ENCODE measurements at regions not wholly inside any gene's neighbourhood (a gene's known extent, or its start where the extent isn't known, plus 50 kb on each side); places are given as distances from the start of the nearest gene placed in this dataset.
A peak's percentile ranks its signal among the peaks of the same experiment; 100 is the strongest.

- no peaks in the 10 kb centered on the region for H3K27me3 ChIP-seq (ENCODE audit: control insufficient read depth, extremely low read depth, insufficient read depth, low read length)
- no peaks in the 10 kb centered on the region for H3K79me2 ChIP-seq (ENCODE audit: control insufficient read depth, insufficient read depth, low read length)
- H3K9me1 ChIP-seq (ENCODE audit: control insufficient read depth, extremely low read depth, insufficient read depth, low read length), result no peaks in the 10 kb centered on the region
- no peaks in the 10 kb centered on the region for H4K20me1 ChIP-seq (ENCODE audit: control insufficient read depth, extremely low read depth, insufficient read depth, low read length)
- H3K9ac ChIP-seq (ENCODE audit: control insufficient read depth, extremely low read depth, insufficient read depth, low read length), result no peak overlapping the region
- H3K36me3 ChIP-seq (ENCODE audit: control insufficient read depth in 2 of 2, extremely low read depth in 1 of 2, insufficient read depth in 2 of 2, low read length in 2 of 2), result no peaks in the 10 kb centered on the region
- H3K27ac ChIP-seq (ENCODE audit: control insufficient read depth, insufficient read depth, low read length), result no peak overlapping the region
- no peak overlapping the region for H3K4me2 ChIP-seq (ENCODE audit: control insufficient read depth, extremely low read depth, insufficient read depth, low read depth, low read length)
- peak; percentile 7 for DNase-seq (ENCODE audit: low read depth, low spot score)
- no peak overlapping the region for H3K4me3 ChIP-seq (ENCODE audit: control insufficient read depth in 2 of 3, extremely low read depth in 1 of 3, insufficient read depth in 2 of 3, low read depth in 1 of 3, low read length in 3 of 3)
- no peaks in the 10 kb centered on the region for H3K9me3 ChIP-seq (ENCODE audit: control insufficient read depth, low read depth, low read length)
- H2AFZ ChIP-seq (ENCODE audit: control insufficient read depth, low read length), result no peak overlapping the region
- peaks cover 4% of the 10 kb centered on the region for H3K4me1 ChIP-seq (ENCODE audit: control insufficient read depth, extremely low read depth, insufficient read depth, low read length)
- TF ChIP-seq EZH2 (IDR thresholded peaks at IDR 0.05; ENCODE audit: low read length) (no peak), CTCF (optimal IDR thresholded peaks at IDR 0.05 in 1 of 3, IDR thresholded peaks at IDR 0.05 in 1 of 3, conservative IDR thresholded peaks at IDR 0.05 in 1 of 3; ENCODE audit: extremely low read depth in 1 of 3, insufficient read depth in 2 of 3, low read length in 3 of 3) (no peak)
- FAIRE-seq, result peak; percentile 73
- dilution Hi-C loops (cut with MboI; ENCODE audit: extremely low pct_ligation_motif_present, low sequenced_read_pairs), result no loop called here
These were observed 278.5 kb upstream of the HTR2A start for GRCh38 chr13:47175172-47175866.

- H3K9me3 ChIP-seq (ENCODE audit: control insufficient read depth, low read depth, low read length), result no peaks in the 10 kb centered on the region
- H3K9me1 ChIP-seq (ENCODE audit: control insufficient read depth, extremely low read depth, insufficient read depth, low read length), result no peaks in the 10 kb centered on the region
- DNase-seq (ENCODE audit: low read depth, low spot score) (no peak), FAIRE-seq (no peak)
- H3K79me2 ChIP-seq (ENCODE audit: control insufficient read depth, insufficient read depth, low read length), result no peaks in the 10 kb centered on the region
- no peak overlapping the region for H3K27ac ChIP-seq (ENCODE audit: control insufficient read depth, insufficient read depth, low read length)
- no peak overlapping the region for H2AFZ ChIP-seq (ENCODE audit: control insufficient read depth, low read length)
- dilution Hi-C loops (cut with MboI; ENCODE audit: extremely low pct_ligation_motif_present, low sequenced_read_pairs), result no loop called here
- no peak overlapping the region for H3K9ac ChIP-seq (ENCODE audit: control insufficient read depth, extremely low read depth, insufficient read depth, low read length)
- peaks cover 4% of the 10 kb centered on the region for H3K4me1 ChIP-seq (ENCODE audit: control insufficient read depth, extremely low read depth, insufficient read depth, low read length)
- no peaks in the 10 kb centered on the region for H3K27me3 ChIP-seq (ENCODE audit: control insufficient read depth, extremely low read depth, insufficient read depth, low read length)
- no peak for TF ChIP-seq CTCF (optimal IDR thresholded peaks at IDR 0.05 in 1 of 3, IDR thresholded peaks at IDR 0.05 in 1 of 3, conservative IDR thresholded peaks at IDR 0.05 in 1 of 3; ENCODE audit: extremely low read depth in 1 of 3, insufficient read depth in 2 of 3, low read length in 3 of 3)
- no peaks in the 10 kb centered on the region for H4K20me1 ChIP-seq (ENCODE audit: control insufficient read depth, extremely low read depth, insufficient read depth, low read length)
- no peak overlapping the region for H3K4me2 ChIP-seq (ENCODE audit: control insufficient read depth, extremely low read depth, insufficient read depth, low read depth, low read length)
- no peaks in the 10 kb centered on the region for H3K36me3 ChIP-seq (ENCODE audit: control insufficient read depth in 2 of 2, extremely low read depth in 1 of 2, insufficient read depth in 2 of 2, low read length in 2 of 2)
- no peak overlapping the region for H3K4me3 ChIP-seq (ENCODE audit: control insufficient read depth in 2 of 3, extremely low read depth in 1 of 3, insufficient read depth in 2 of 3, low read depth in 1 of 3, low read length in 3 of 3)
These were observed 274.1 kb upstream of the HTR2A start for GRCh38 chr13:47170971-47171370.
